GM10266 (cell line): ENCODE measurements at regions not wholly inside any gene's neighbourhood (a gene's known extent, or its start where the extent isn't known, plus 50 kb on each side); places are given as distances from the start of the nearest gene placed in this dataset.
"Not testable (repeated sequence)": the region's sequence is repeated elsewhere in the genome, so short reads cannot be mapped to it uniquely, and the experiment has no call there.

Source experiments
- DNase-seq: peaks from one replicate; pipeline ENCODE4 v3.0.0; 2012; ENCODE audit errors: extremely low spot score
- TF ChIP-seq, protein P1 (sequence below): IDR thresholded peaks from 2 replicates; pipeline ENCODE4 v1.5.1; 2012; ENCODE audit warnings: mild to moderate bottlenecking, low read depth; ENCODE audit not compliant: control insufficient read depth, insufficient read depth; ENCODE audit errors: missing control alignments

DNA sequence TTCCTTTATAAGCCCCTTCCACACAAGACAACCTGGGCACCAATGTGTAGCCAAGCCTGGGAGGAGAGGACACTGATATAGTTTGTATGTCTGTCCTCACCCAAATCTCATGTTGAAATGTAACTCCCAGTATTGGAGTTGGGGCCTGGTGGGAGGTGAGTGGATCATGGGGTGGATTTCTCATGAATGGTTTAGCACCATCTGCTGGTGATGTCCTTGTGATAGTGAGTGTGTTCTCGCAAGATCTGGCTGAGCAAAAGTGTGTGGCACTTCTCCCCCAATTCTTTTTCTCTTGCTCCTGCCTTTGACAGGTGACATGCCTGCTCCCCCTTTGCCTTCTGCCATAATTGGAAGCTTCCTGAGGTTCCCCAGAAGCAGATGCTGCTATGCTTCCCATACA lies 135.8 kb downstream of the USP31 start:
- TF ChIP-seq, protein P1, sequence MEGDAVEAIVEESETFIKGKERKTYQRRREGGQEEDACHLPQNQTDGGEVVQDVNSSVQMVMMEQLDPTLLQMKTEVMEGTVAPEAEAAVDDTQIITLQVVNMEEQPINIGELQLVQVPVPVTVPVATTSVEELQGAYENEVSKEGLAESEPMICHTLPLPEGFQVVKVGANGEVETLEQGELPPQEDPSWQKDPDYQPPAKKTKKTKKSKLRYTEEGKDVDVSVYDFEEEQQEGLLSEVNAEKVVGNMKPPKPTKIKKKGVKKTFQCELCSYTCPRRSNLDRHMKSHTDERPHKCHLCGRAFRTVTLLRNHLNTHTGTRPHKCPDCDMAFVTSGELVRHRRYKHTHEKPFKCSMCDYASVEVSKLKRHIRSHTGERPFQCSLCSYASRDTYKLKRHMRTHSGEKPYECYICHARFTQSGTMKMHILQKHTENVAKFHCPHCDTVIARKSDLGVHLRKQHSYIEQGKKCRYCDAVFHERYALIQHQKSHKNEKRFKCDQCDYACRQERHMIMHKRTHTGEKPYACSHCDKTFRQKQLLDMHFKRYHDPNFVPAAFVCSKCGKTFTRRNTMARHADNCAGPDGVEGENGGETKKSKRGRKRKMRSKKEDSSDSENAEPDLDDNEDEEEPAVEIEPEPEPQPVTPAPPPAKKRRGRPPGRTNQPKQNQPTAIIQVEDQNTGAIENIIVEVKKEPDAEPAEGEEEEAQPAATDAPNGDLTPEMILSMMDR = no peak
- DNase-seq = no peak

DNA sequence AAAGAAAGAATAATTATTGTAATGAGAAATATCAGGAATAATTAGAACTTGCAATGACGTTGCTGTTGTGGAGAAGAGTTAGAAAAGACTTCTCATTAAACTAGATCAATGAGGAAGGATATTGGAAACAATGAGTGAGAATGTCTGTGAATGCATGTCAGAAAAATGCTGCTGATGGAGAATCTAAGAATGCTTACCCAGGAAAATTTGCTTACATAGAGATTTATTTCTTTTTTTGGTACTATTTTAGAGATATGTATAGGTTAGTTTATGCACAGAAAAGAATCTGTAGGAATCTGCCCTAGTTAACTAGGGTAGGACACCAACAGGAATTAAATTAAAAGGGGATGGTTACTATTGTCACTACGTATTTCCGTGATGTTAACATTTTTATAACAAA lies 140.2 kb downstream of the USP31 start:
- no peak for DNase-seq
- TF ChIP-seq, protein P1 = no peak

DNA sequence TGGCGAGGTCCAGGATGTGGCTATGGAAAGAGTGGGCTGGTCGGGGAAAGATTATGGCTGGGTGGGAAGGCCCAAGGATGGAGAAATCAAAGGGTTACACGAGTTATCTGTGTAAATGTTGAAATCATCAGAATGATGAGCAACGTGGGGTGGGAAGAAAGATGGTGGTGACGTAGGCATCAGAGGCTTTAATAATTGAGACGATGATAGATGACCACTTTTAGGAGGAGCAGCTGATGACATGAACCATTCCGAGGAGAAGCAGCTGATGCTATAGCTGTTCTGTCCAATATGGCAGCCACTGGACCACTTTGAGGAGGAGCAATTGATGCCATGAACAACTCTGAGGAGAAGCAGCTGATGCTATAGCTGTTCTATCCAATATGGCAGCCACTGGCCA lies 141.2 kb downstream of the USP31 start:
- no peak for DNase-seq
- TF ChIP-seq, protein P1 = no peak

DNA sequence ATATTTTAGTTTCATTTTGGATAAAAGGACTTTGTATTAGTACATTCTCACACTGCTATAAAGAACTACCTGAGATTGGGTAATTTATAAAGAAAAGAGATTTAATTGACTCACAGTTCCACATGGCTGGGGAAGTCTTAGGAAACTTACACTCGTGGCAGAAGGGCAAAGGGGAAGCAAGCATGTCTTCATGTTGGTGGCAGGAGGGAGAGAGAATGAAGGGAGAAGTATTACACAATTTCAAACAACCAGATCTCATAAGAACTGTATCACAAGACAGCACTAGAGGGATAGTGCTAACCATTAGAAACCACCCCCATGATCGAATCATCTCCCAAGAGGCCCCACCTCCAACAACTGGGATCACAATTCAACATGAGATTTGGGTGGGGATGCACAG lies 142.9 kb downstream of the USP31 start:
- DNase-seq = no peak
- TF ChIP-seq, protein P1 = no peak

DNA sequence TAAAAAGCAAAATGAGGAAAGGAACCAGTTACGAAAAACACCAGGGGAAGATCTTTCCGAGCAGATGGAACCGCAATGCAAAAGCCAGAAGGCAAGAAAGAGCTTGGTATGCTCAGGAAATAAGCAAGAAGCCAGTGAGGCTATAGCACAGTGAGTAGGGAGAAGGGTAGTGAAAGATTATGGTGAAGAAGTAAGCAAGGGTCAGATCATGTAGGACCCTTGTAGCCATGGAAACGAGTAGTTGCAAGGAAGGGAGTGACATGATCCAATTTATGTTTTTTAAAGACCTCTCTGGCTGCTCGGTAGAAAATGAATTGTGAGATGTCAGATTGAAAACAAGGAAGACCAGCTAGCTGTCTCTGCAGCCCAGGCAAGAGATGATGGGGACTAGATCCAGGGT lies 143.3 kb downstream of the USP31 start:
- DNase-seq = no peak

DNA sequence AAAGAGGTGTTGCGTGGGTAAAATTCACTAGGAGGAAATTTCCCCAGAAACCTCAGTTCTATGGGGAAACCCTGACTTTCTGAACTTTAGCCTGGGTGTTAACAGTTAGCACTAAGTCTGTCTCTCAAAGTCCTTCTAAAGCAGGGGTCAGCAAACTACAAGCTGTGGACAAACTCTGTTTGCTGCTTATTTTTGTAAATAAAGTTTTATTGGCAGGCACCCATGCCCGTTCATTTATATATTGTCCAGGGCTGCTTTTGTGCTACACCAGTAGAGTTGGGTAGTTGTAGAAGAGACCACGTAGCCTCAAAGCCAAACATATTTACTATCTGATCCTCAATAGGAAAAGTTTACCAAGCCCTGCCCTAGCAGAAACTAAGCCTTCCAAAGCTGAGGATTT lies 159.7 kb downstream of the USP31 start:
- no peak for DNase-seq
- TF ChIP-seq, protein P1 = no peak

More for the DNA sequence above, 143.3 kb downstream of the USP31 start:
- TF ChIP-seq, protein P1 = no peak

DNA sequence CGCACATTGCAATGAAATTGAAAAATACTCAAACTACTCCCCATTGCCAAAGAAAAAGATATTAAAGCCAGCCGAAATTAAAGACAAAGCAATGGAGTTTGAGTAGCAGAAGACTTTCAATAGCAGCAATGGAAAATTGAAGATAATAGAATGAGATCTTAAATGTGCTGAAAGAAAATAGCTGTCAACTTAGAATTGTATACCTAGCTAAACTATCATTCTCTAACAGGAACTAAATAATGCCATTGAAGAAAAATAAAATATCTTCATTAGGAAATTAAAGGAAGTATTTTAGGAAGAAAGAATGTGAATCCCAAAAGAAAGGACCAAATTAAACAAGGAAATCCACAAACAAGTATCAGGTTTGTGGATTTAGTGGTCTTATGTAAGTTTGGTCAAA lies 165.6 kb downstream of the USP31 start:
- TF ChIP-seq, protein P1 = no peak
- no peak for DNase-seq

DNA sequence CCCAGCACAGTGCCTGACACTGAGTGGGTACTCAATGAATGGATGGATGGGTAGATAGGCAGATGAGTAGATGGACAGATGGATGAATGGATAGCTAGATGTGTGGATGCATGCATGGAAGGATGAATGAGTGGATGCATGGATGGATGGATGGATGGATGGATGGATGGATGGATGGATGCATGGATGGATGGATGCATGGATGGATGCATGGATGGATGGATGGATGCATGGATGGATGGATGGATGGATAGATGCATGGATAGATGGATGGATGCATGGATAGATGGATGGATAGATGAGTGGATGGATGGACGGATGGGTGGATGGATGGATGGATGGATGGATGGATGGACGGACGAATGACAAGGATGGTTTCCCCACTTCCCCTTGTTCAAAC lies 166.6 kb downstream of the HS3ST2 start:
- DNase-seq = not testable (repeated sequence)
